Central memory CD8-positive, alpha-beta T cell (primary cell): ENCODE measurements at regions not wholly inside any gene's neighbourhood (a gene's known extent, or its start where the extent isn't known, plus 50 kb on each side); places are given as distances from the start of the nearest gene placed in this dataset.

Source experiments
- ATAC-seq: fragments of 150-1000 bp; cut with Tn5 transposase; replicated peaks from 2 replicates; pipeline ENCODE4 v1.10.0; 2022; ENCODE audit warnings: mild to moderate bottlenecking, moderate FRiP score, moderate number of reproducible peaks; ENCODE audit not compliant: poor library complexity, severe bottlenecking; ENCODE audit errors: extremely low read depth
- DNase-seq, 2 donors: peaks; one replicate each; pipeline ENCODE4 v3.0.0; 2021; ENCODE audit warnings: low spot score in 2 of 2
- H3K27ac Mint-ChIP-seq: one replicate; pipeline ENCODE4 v1.8.0; 2022; ENCODE audit warnings: low read depth, mild to moderate bottlenecking, moderate library complexity, mixed read lengths
- H3K27me3 Mint-ChIP-seq: one replicate; pipeline ENCODE4 v1.8.0; 2022; ENCODE audit warnings: mixed read lengths
- H3K36me3 Mint-ChIP-seq: one replicate; pipeline ENCODE4 v1.8.0; 2022; ENCODE audit warnings: mild to moderate bottlenecking, moderate library complexity, mixed read lengths; ENCODE audit not compliant: insufficient read depth
- H3K4me1 Mint-ChIP-seq: one replicate; pipeline ENCODE4 v1.8.0; 2022; ENCODE audit warnings: mixed read lengths
- H3K4me3 Mint-ChIP-seq: one replicate; pipeline ENCODE4 v1.8.0; 2022; ENCODE audit warnings: mild to moderate bottlenecking, moderate library complexity, mixed read lengths
- H3K9me3 Mint-ChIP-seq: one replicate; pipeline ENCODE4 v1.8.0; 2022; ENCODE audit warnings: mixed read lengths

- Mint-ChIP-seq H3K27me3 (peaks cover 40% of the 10 kb centered on the region), H3K4me3 (no peak overlapping the region), H3K36me3 (peaks cover 1% of the 10 kb centered on the region), H3K4me1 (no peaks in the 10 kb centered on the region), H3K27ac (no peak overlapping the region), H3K9me3 (peaks cover 3% of the 10 kb centered on the region)
- DNase-seq (no peak), ATAC-seq (no peak)
These were observed 106.3 kb downstream of the SETD4 start for GRCh38 chr21:35954066-35954465.

GRCh38 chr21:35953597-35953996 lies 106.7 kb downstream of the SETD4 start:
- H3K4me1 Mint-ChIP-seq: no peaks in the 10 kb centered on the region
- DNase-seq: no peak
- H3K27me3 Mint-ChIP-seq: peaks cover 36% of the 10 kb centered on the region
- H3K36me3 Mint-ChIP-seq: peaks cover 1% of the 10 kb centered on the region
- no peak overlapping the region for H3K4me3 Mint-ChIP-seq
- H3K9me3 Mint-ChIP-seq: peaks cover 3% of the 10 kb centered on the region
- H3K27ac Mint-ChIP-seq: no peak overlapping the region
- no peak for ATAC-seq

GRCh38 chr21:35952651-35953340 lies 107.5 kb downstream of the SETD4 start:
- no peak for ATAC-seq
- Mint-ChIP-seq H3K36me3 (peaks cover 1% of the 10 kb centered on the region), H3K4me1 (no peaks in the 10 kb centered on the region), H3K27me3 (peaks cover 32% of the 10 kb centered on the region), H3K9me3 (no peaks in the 10 kb centered on the region), H3K27ac (no peak overlapping the region), H3K4me3 (no peak overlapping the region)
- DNase-seq: no peak

DNA sequence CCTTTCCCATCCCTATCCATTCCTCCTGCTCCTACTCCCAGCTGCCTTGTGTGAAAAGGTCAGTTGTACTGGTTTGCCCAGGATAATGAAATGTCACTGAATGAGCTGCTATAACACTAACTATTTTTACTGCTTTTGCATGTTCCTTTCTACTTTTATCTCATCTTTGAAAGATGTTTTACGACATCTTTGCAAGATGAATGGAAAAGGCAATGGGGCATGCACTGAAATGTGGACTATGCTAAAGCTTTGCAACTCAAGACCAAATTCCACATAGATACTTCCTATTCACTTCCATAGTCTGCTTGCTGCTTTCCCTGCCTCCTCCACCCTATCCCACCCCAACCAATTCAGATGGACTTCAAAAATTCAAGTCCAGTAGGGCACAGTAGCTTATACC lies 111.3 kb downstream of the SETD4 start:
- no peak overlapping the region for H3K27ac Mint-ChIP-seq
- H3K4me1 Mint-ChIP-seq: no peaks in the 10 kb centered on the region
- no peaks in the 10 kb centered on the region for H3K36me3 Mint-ChIP-seq
- H3K27me3 Mint-ChIP-seq: peaks cover 18% of the 10 kb centered on the region
- no peak for ATAC-seq
- no peak overlapping the region for H3K4me3 Mint-ChIP-seq
- no peaks in the 10 kb centered on the region for H3K9me3 Mint-ChIP-seq
- no peak for DNase-seq

GRCh38 chr21:35945089-35945671 lies 115.1 kb downstream of the SETD4 start:
- Mint-ChIP-seq H3K4me1 (no peaks in the 10 kb centered on the region), H3K27ac (no peak overlapping the region), H3K27me3 (no peaks in the 10 kb centered on the region), H3K9me3 (no peaks in the 10 kb centered on the region), H3K36me3 (no peaks in the 10 kb centered on the region), H3K4me3 (no peak overlapping the region)
- ATAC-seq (no peak), DNase-seq (no peak)

- Mint-ChIP-seq H3K27me3 (no peaks in the 10 kb centered on the region), H3K4me3 (no peak overlapping the region), H3K27ac (no peak overlapping the region), H3K4me1 (no peaks in the 10 kb centered on the region), H3K9me3 (no peaks in the 10 kb centered on the region), H3K36me3 (no peaks in the 10 kb centered on the region)
- ATAC-seq (no peak), DNase-seq (no peak)
These were observed 116.6 kb downstream of the SETD4 start for GRCh38 chr21:35943752-35944151.

DNA sequence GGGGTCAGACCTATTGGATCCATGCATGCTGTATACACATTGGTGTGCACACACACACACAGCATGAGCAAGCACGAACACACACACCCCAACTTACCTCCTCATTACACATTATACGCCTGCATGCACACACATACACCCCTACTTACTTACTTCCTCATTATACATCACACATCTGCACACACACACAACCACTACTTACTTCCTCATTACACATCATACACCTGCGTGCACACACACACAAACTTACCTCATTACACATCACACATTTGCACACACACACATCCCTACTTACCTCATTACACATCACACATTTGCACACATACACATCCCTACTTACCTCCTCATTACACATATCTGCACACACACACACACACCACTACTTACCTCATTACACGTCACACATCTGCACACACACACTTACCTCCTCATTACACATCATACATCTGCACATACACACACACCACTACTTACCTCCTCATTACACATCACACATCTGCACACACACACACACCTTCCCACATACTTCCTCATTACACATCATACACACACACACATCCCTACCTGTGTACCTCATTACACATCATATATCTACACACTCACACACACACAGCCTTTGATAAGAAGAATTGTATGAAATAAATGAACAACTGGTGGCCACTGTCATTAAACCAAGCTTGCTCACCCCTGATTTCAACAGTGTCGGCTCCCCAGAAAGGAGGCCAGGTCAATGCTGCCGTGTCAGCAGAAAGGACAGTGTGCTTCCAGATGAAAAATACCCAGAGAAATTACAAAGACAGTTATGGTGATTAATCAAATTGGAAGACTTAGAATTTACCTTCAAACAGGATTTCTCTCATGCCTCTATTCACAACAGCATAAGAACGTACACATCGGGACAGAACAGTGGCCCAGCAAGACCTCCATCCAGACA lies 117.8 kb downstream of the SETD4 start:
- no peak overlapping the region for H3K27ac Mint-ChIP-seq
- no peaks in the 10 kb centered on the region for H3K9me3 Mint-ChIP-seq
- DNase-seq (no peak), ATAC-seq (no peak)
- H3K4me1 Mint-ChIP-seq: no peaks in the 10 kb centered on the region
- H3K4me3 Mint-ChIP-seq: no peak overlapping the region
- no peaks in the 10 kb centered on the region for H3K36me3 Mint-ChIP-seq
- no peaks in the 10 kb centered on the region for H3K27me3 Mint-ChIP-seq

- Mint-ChIP-seq H3K9me3 (no peaks in the 10 kb centered on the region), H3K27me3 (no peaks in the 10 kb centered on the region), H3K36me3 (no peaks in the 10 kb centered on the region), H3K4me1 (no peaks in the 10 kb centered on the region), H3K27ac (no peak overlapping the region), H3K4me3 (no peak overlapping the region)
- no peak for DNase-seq
- no peak for ATAC-seq
These were observed 120.0 kb downstream of the SETD4 start for GRCh38 chr21:35940074-35940927.

- H3K9me3 Mint-ChIP-seq: no peaks in the 10 kb centered on the region
- ATAC-seq: no peak
These were observed 121.9 kb downstream of the SETD4 start for GRCh38 chr21:35938446-35938845.

GRCh38 chr21:35933466-35933865 lies 126.9 kb downstream of the SETD4 start:
- peaks cover 9% of the 10 kb centered on the region for H3K27me3 Mint-ChIP-seq
- ATAC-seq (no peak), DNase-seq (no peak)
- H3K9me3 Mint-ChIP-seq: no peaks in the 10 kb centered on the region
- no peaks in the 10 kb centered on the region for H3K36me3 Mint-ChIP-seq
- no peaks in the 10 kb centered on the region for H3K4me1 Mint-ChIP-seq
- no peak overlapping the region for H3K4me3 Mint-ChIP-seq
- no peak overlapping the region for H3K27ac Mint-ChIP-seq

More at GRCh38 chr21:35938446-35938845, 121.9 kb downstream of the SETD4 start:
- DNase-seq: no peak
- Mint-ChIP-seq H3K27ac (no peak overlapping the region), H3K4me1 (no peaks in the 10 kb centered on the region), H3K36me3 (no peaks in the 10 kb centered on the region), H3K4me3 (no peak overlapping the region), H3K27me3 (no peaks in the 10 kb centered on the region)

DNA sequence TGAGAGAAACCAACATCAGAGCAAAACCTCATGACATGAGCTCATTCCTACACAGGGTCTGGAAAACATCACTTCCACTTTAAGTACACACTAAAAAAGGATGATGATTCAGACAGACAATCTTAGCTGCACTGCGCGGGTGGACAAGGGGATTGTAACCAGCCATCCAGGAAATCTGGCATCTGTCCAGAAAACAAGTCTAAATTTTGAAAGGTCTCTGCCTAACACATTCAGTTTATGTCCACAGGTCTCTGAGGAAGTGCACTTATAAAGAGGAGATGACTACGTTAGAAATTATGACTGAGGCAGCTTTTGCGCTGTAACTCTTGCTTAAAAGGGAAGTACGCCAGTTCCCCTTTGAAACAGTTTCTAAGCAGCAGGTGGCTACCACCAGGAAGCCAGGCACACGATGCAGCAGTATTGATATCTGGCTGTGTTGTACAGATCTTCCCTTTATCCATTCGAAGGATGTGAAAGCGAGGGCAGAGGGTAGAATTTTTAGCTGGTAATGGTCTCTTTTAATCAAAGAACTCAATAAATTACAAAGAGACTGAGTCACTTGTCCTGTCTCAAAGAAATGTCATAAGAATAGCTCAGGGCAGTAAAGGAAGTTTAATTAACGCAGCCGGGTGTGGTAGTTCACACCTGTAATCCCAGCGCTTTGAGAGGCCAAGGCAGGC lies 128.0 kb downstream of the SETD4 start:
- no peak overlapping the region for H3K4me3 Mint-ChIP-seq
- no peak for ATAC-seq
- H3K27me3 Mint-ChIP-seq: peaks cover 20% of the 10 kb centered on the region
- no peaks in the 10 kb centered on the region for H3K36me3 Mint-ChIP-seq
- no peaks in the 10 kb centered on the region for H3K9me3 Mint-ChIP-seq
- H3K27ac Mint-ChIP-seq: no peak overlapping the region
- DNase-seq: no peak
- no peaks in the 10 kb centered on the region for H3K4me1 Mint-ChIP-seq

- H3K27me3 Mint-ChIP-seq: peaks cover 40% of the 10 kb centered on the region
- H3K9me3 Mint-ChIP-seq: no peaks in the 10 kb centered on the region
- no peak for DNase-seq
- H3K4me3 Mint-ChIP-seq: no peak overlapping the region
- peaks cover 1% of the 10 kb centered on the region for H3K36me3 Mint-ChIP-seq
- no peak for ATAC-seq
- H3K27ac Mint-ChIP-seq: no peak overlapping the region
- no peaks in the 10 kb centered on the region for H3K4me1 Mint-ChIP-seq
These were observed 130.4 kb downstream of the SETD4 start for GRCh38 chr21:35929901-35930300.
